SK-N-SH (cell line): ENCODE measurements at regions not wholly inside any gene's neighbourhood (a gene's known extent, or its start where the extent isn't known, plus 50 kb on each side); places are given as distances from the start of the nearest gene placed in this dataset.
A peak's percentile ranks its signal among the peaks of the same experiment; 100 is the strongest.

Source experiments
- CTCF ChIA-PET: fragments of 300-600, 350-600 bp; formaldehyde crosslinking; extraction: SDS; loops from one replicate; lab custom pipeline; 2021; lab: Yijun Ruan, JAX
- POLR2A ChIA-PET: fragments of 350-600 bp; sonication (Branson Sonifier 250); formaldehyde crosslinking; extraction: SDS; loops from one replicate; lab custom pipeline; 2020; ENCODE audit warnings: antibody characterized with exemption, inconsistent platforms; lab: Yijun Ruan, JAX
- DNase-seq: peaks from one replicate; pipeline ENCODE4 v3.0.0; 2012
- H2AFZ ChIP-seq: fragments of 200-600 bp; sonication (generic); 2 replicates; pipeline ENCODE4 v1.8.1; 2016; ENCODE audit warnings: antibody characterized with exemption, mild to moderate bottlenecking, low read depth
- H3F3A ChIP-seq: fragments of 200-600 bp; sonication (generic); replicated peaks from 2 replicates; pipeline ENCODE3; 2016; ENCODE audit warnings: antibody characterized with exemption, mild to moderate bottlenecking; ENCODE audit not compliant: insufficient read depth
- H3K27ac ChIP-seq, 2 experiments: fragments of 200-500 bp in 1 of 2; fragments of 200-600 bp in 1 of 2; sonication (Bioruptor generic) in 1 of 2; sonication (generic), shearing (Covaris generic) in 1 of 2; 2 replicates each; pipeline versions ENCODE4 v1.5.1 to v1.6.1; 2014 to 2016; ENCODE audit warnings: low read depth in 2 of 2, inconsistent platforms in 1 of 2, low read length in 1 of 2, mild to moderate bottlenecking in 1 of 2, mixed read lengths in 1 of 2
- H3K27me3 ChIP-seq: fragments of 200-600 bp; sonication (generic), shearing (Covaris generic); 2 replicates; pipeline ENCODE4 v1.6.1; 2016; ENCODE audit warnings: mixed run types; ENCODE audit not compliant: insufficient read depth
- H3K36me3 ChIP-seq, 2 experiments: fragments of 200-500 bp in 1 of 2; fragments of 200-600 bp in 1 of 2; sonication (Bioruptor generic) in 1 of 2; sonication (generic) in 1 of 2; replicated peaks in 1 of 2; 2 replicates each; pipeline versions ENCODE3 to v1.5.1; 2014 to 2016; ENCODE audit warnings: low read length in 1 of 2, mild to moderate bottlenecking in 1 of 2; ENCODE audit not compliant: insufficient read depth in 2 of 2, control insufficient read depth in 1 of 2
- H3K4me1 ChIP-seq, 2 experiments: fragments of 200-500 bp in 1 of 2; fragments of 200-600 bp in 1 of 2; sonication (Bioruptor generic) in 1 of 2; sonication (generic), shearing (Covaris generic) in 1 of 2; 2 replicates each; pipeline versions ENCODE4 v1.5.1 to v1.6.1; 2014 to 2016; ENCODE audit warnings: low read depth in 1 of 2, low read length in 1 of 2, mixed run types in 1 of 2; ENCODE audit not compliant: insufficient read depth in 2 of 2, control insufficient read depth in 1 of 2
- H3K4me2 ChIP-seq: fragments of 200-600 bp; sonication (generic), shearing (Covaris generic); 2 replicates; pipeline ENCODE4 v1.6.1; 2017; ENCODE audit warnings: mixed run types
- H3K4me3 ChIP-seq, 2 experiments: fragments of 200-500 bp in 1 of 2; fragments of 200-600 bp in 1 of 2; sonication (Bioruptor generic) in 1 of 2; sonication (generic), shearing (Covaris generic) in 1 of 2; 2 replicates each; pipeline versions ENCODE4 v1.5.1 to v1.8.1; 2014 to 2016; ENCODE audit warnings: low read depth in 2 of 2, inconsistent platforms in 1 of 2, low read length in 1 of 2, mild to moderate bottlenecking in 1 of 2, mixed read lengths in 1 of 2, moderate library complexity in 1 of 2
- H3K79me2 ChIP-seq: fragments of 200-600 bp; sonication (generic); 2 replicates; pipeline ENCODE4 v1.8.1; 2017; ENCODE audit warnings: mild to moderate bottlenecking; ENCODE audit not compliant: insufficient read depth
- H3K9ac ChIP-seq: fragments of 200-600 bp; sonication (generic); 2 replicates; pipeline ENCODE4 v1.6.1; 2017; ENCODE audit warnings: mixed run types
- H3K9me2 ChIP-seq: fragments of 200-600 bp; sonication (generic); 2 replicates; pipeline ENCODE4 v1.6.1; 2017; ENCODE audit warnings: mixed run types
- H3K9me3 ChIP-seq: fragments of 200-600 bp; sonication (generic); 2 replicates; pipeline ENCODE4 v1.6.1; 2017; ENCODE audit warnings: mixed run types, mild to moderate bottlenecking, moderate library complexity
- H4K20me1 ChIP-seq: fragments of 200-600 bp; sonication (generic); 2 replicates; pipeline ENCODE4 v1.6.1; 2017; ENCODE audit warnings: mild to moderate bottlenecking, mixed run types; ENCODE audit not compliant: insufficient read depth
- CHD2 ChIP-seq: fragments of 150-350 bp; IDR thresholded peaks from 2 replicates; pipeline ENCODE4 v1.6.1; 2018; ENCODE audit warnings: low read length; ENCODE audit not compliant: partially characterized antibody
- EP300 ChIP-seq, 2 experiments: IDR thresholded peaks; 2 replicates each; pipeline versions ENCODE4 v1.4.0 to v1.6.1; 2012; ENCODE audit warnings: borderline replicate concordance in 1 of 2, low read depth in 1 of 2, low read length in 1 of 2
- FOSL2 ChIP-seq: IDR thresholded peaks from 2 replicates; pipeline ENCODE4 v1.4.0; 2012; ENCODE audit warnings: low read depth, mild to moderate bottlenecking, moderate library complexity, borderline replicate concordance
- FOXM1 ChIP-seq: IDR thresholded peaks from 2 replicates; pipeline ENCODE4 v1.4.0; 2012; ENCODE audit warnings: low read depth, mild to moderate bottlenecking
- JUND ChIP-seq: IDR thresholded peaks from 2 replicates; pipeline ENCODE4 v1.4.0; 2012
- MEF2A ChIP-seq: IDR thresholded peaks from 2 replicates; pipeline ENCODE4 v1.4.0; 2012; ENCODE audit warnings: low read depth, borderline replicate concordance
- MXI1 ChIP-seq: IDR thresholded peaks from 2 replicates; pipeline ENCODE4 v1.6.1; 2012; ENCODE audit warnings: mild to moderate bottlenecking, low read depth, low read length, improper control_type of control experiment
- NFIC ChIP-seq: IDR thresholded peaks from 2 replicates; pipeline ENCODE4 v1.4.0; 2012; ENCODE audit warnings: borderline replicate concordance
- NRF1 ChIP-seq: IDR thresholded peaks from 2 replicates; pipeline ENCODE4 v1.6.1; 2012; ENCODE audit warnings: low read depth, mild to moderate bottlenecking, low read length
- POLR2AphosphoS5 ChIP-seq: IDR thresholded peaks from 2 replicates; pipeline ENCODE4 v1.6.1; 2012; ENCODE audit warnings: low read depth, low read length
- RFX5 ChIP-seq: IDR thresholded peaks from 2 replicates; pipeline ENCODE4 v1.6.1; 2012; ENCODE audit warnings: mild to moderate bottlenecking, improper control_type of control experiment, low read length
- RXRA ChIP-seq: IDR thresholded peaks from 2 replicates; pipeline ENCODE4 v1.4.0; 2012; ENCODE audit warnings: low read depth, mild to moderate bottlenecking, borderline replicate concordance
- TCF12 ChIP-seq: IDR thresholded peaks from 2 replicates; pipeline ENCODE4 v1.4.0; 2012
- TEAD4 ChIP-seq: IDR thresholded peaks from 2 replicates; pipeline ENCODE4 v1.4.0; 2012; ENCODE audit warnings: mild to moderate bottlenecking, borderline replicate concordance; ENCODE audit not compliant: insufficient read depth
- WGBS: methylation state at CpG from one replicate; pipeline ENCODE4 v1.1.6; 2017; ENCODE audit warnings: low lambda C conversion rate; 5-methylcytosine and 5-hydroxymethylcytosine counted together
- TF ChIP-seq, protein P1 (sequence below): fragments of 150-350 bp; IDR thresholded peaks from 2 replicates; pipeline ENCODE4 v1.6.1; 2017; ENCODE audit warnings: antibody characterized with exemption, low read length, low read depth, borderline replicate concordance
- TF ChIP-seq, protein P2 (sequence below): IDR thresholded peaks from 2 replicates; pipeline ENCODE4 v1.4.0; 2012; ENCODE audit warnings: low read depth, borderline replicate concordance
- TF ChIP-seq, protein P3 (sequence below): IDR thresholded peaks from 2 replicates; pipeline ENCODE4; 2012
- TF ChIP-seq, protein P4 (sequence below): IDR thresholded peaks from 2 replicates; pipeline ENCODE4 v1.4.0; 2012; ENCODE audit warnings: low read depth, borderline replicate concordance

DNA sequence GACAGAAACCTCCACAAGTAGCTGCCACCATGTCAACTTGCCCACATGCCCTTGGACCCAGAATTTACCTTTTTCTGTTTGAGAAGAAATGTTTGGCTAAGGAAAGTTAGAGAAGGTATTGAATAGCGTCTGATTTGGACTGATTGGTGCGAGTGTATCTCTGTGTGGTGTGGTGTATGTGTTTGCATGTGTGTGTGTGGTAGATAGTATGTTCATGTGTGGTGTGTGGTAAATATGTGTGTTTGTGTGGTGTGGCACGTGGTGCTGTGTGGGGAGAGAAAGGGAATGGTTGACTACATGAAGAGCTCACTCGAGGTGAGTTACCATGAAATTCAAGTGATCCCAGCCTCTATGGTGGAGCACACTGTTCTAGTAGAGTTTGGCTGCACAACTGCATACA is 360.8 kb upstream of the SPHKAP start:
- H3K4me2 ChIP-seq, result peak overlapping the region; percentile 7; the same call in 1 of the 2 replicates
- H3K9me3 ChIP-seq, result peaks cover 5% of the 10 kb centered on the region; the same call in 1 of the 2 replicates
- no peaks in the 10 kb centered on the region for H4K20me1 ChIP-seq
- H3K79me2 ChIP-seq, result no peaks in the 10 kb centered on the region
- no peaks in the 10 kb centered on the region for H3K36me3 ChIP-seq
- H3F3A ChIP-seq, result peaks cover 17% of the 10 kb centered on the region
- H3K9me2 ChIP-seq, result no peaks in the 10 kb centered on the region
- no peak for DNase-seq
- TF ChIP-seq MXI1 (no peak), MEF2A (no peak), EP300 (IDR thresholded peaks at IDR 0.05; ENCODE audit: borderline replicate concordance in 1 of 2, low read depth in 1 of 2, low read length in 1 of 2) (no peak), CHD2 (no peak), FOSL2 (no peak), NFIC (no peak), JUND (no peak)
- TF ChIP-seq, protein P1, sequence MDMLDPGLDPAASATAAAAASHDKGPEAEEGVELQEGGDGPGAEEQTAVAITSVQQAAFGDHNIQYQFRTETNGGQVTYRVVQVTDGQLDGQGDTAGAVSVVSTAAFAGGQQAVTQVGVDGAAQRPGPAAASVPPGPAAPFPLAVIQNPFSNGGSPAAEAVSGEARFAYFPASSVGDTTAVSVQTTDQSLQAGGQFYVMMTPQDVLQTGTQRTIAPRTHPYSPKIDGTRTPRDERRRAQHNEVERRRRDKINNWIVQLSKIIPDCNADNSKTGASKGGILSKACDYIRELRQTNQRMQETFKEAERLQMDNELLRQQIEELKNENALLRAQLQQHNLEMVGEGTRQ, result no peak
- TF ChIP-seq, protein P2, sequence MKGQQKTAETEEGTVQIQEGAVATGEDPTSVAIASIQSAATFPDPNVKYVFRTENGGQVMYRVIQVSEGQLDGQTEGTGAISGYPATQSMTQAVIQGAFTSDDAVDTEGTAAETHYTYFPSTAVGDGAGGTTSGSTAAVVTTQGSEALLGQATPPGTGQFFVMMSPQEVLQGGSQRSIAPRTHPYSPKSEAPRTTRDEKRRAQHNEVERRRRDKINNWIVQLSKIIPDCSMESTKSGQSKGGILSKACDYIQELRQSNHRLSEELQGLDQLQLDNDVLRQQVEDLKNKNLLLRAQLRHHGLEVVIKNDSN, result no peak
- TF ChIP-seq, all 33 proteins: peak for 0
- Histone ChIP-seq H3K4me1 (peaks cover 0 to 10% of the 10 kb centered on the region in 2 experiments; a peak in 2 of 4 replicates), H3K27me3 (no peaks in the 10 kb centered on the region), H3K27ac (peak overlapping the region in 1 of 2 experiments; percentile 58; a peak in 2 of 4 replicates), H3K4me3 (no peak overlapping the region), H2AFZ (no peak overlapping the region), H3K9ac (no peak overlapping the region)
- WGBS, result 30% methylated on average over 4 of the region's 4 CpGs
- CTCF ChIA-PET, result no interaction called here
- POLR2A ChIA-PET, result no interaction called here

DNA sequence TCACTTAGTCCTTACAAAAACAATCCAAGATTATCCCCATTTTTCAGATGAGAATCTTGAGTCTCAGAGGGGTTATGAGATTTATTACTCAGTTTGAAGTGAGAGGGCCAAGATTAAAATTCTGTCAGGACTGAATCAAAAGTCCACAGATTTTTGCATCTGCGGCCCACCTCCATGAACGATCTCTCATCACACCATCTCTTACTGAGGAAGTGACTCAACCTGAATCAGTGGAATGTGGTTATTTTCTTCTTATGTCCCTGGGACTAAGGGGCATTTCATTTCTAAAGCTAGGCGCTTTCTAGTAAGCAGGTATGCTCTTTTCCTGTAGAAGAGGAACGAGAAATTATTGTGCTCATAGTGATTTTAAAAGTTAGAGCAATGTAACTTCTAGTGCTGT is 360.3 kb upstream of the SPHKAP start:
- DNase-seq, result no peak
- CTCF ChIA-PET, result no interaction called here
- Histone ChIP-seq H2AFZ (no peak overlapping the region), H3F3A (peaks cover 17% of the 10 kb centered on the region), H3K27me3 (no peaks in the 10 kb centered on the region), H3K4me2 (peak overlapping the region; percentile 7; the same call in 1 of the 2 replicates), H3K4me3 (no peak overlapping the region), H3K9me2 (no peaks in the 10 kb centered on the region), H3K4me1 (peaks cover 0 to 10% of the 10 kb centered on the region in 2 experiments; a peak in 2 of 4 replicates), H3K36me3 (peaks cover 0 to 2% of the 10 kb centered on the region in 2 experiments), H3K9ac (no peak overlapping the region), H3K9me3 (peaks cover 8% of the 10 kb centered on the region; the same call in 1 of the 2 replicates), H4K20me1 (no peaks in the 10 kb centered on the region), H3K79me2 (no peaks in the 10 kb centered on the region), H3K27ac (peak overlapping the region in 1 of 2 experiments; percentile 58; a peak in 2 of 4 replicates)
- TF ChIP-seq, protein P1, result no peak
- TF ChIP-seq, protein P3, sequence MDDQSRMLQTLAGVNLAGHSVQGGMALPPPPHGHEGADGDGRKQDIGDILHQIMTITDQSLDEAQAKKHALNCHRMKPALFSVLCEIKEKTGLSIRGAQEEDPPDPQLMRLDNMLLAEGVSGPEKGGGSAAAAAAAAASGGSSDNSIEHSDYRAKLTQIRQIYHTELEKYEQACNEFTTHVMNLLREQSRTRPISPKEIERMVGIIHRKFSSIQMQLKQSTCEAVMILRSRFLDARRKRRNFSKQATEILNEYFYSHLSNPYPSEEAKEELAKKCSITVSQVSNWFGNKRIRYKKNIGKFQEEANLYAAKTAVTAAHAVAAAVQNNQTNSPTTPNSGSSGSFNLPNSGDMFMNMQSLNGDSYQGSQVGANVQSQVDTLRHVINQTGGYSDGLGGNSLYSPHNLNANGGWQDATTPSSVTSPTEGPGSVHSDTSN, result peak; percentile 60
- no peak for TF ChIP-seq RFX5
- peak; percentile 80 for TF ChIP-seq JUND
- TF ChIP-seq RXRA, result 0 out of 2 replicates have a peak, but pooled peaks have one; percentile 10
- TF ChIP-seq, protein P2, result no peak
- TF ChIP-seq FOXM1, result no peak
- peak; percentile 80 for TF ChIP-seq TCF12
- peak; percentile 75 for TF ChIP-seq FOSL2
- TF ChIP-seq NRF1, result no peak
- peak; percentile 59; the same call in 1 of the 2 replicates for TF ChIP-seq TEAD4
- no peak; the same call in 1 of the 2 replicates for TF ChIP-seq POLR2AphosphoS5
- TF ChIP-seq, protein P4, sequence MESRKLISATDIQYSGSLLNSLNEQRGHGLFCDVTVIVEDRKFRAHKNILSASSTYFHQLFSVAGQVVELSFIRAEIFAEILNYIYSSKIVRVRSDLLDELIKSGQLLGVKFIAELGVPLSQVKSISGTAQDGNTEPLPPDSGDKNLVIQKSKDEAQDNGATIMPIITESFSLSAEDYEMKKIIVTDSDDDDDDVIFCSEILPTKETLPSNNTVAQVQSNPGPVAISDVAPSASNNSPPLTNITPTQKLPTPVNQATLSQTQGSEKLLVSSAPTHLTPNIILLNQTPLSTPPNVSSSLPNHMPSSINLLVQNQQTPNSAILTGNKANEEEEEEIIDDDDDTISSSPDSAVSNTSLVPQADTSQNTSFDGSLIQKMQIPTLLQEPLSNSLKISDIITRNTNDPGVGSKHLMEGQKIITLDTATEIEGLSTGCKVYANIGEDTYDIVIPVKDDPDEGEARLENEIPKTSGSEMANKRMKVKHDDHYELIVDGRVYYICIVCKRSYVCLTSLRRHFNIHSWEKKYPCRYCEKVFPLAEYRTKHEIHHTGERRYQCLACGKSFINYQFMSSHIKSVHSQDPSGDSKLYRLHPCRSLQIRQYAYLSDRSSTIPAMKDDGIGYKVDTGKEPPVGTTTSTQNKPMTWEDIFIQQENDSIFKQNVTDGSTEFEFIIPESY, result no peak
- peak in 1 of 2 experiments; percentile 81; a peak in 2 of 4 replicates for TF ChIP-seq EP300 (IDR thresholded peaks at IDR 0.05; ENCODE audit: borderline replicate concordance in 1 of 2, low read depth in 1 of 2, low read length in 1 of 2)
- POLR2A ChIA-PET, result no interaction called here
- WGBS, result 13% methylated on average over 4 of the region's 4 CpGs
